Neutrophil (primary cell): ENCODE measurements at regions not wholly inside any gene's neighbourhood (a gene's known extent, or its start where the extent isn't known, plus 50 kb on each side); places are given as distances from the start of the nearest gene placed in this dataset.

Experiments used
- H3K27ac ChIP-seq: fragments of 200-600 bp; sonication (generic); 2 replicates; pipeline ENCODE4 v1.5.1; 2016; ENCODE audit warnings: mild to moderate bottlenecking, moderate library complexity
- H3K27me3 ChIP-seq: fragments of 200-600 bp; sonication (generic); 2 replicates; pipeline ENCODE4 v1.6.0; 2016; ENCODE audit warnings: mild to moderate bottlenecking
- H3K36me3 ChIP-seq: fragments of 200-600 bp; sonication (generic); 2 replicates; pipeline ENCODE4 v1.5.1; 2017
- H3K4me1 ChIP-seq, 2 experiments: fragments of 200-600 bp in 1 of 2; sonication (generic) in 1 of 2; 1 replicate in 1 of 2; 2 replicates in 1 of 2; pipeline versions ENCODE4 v1.5.1 to v1.6.1; 2013 to 2016; ENCODE audit warnings: low read depth in 1 of 2, low read length in 1 of 2, mild to moderate bottlenecking in 1 of 2, moderate library complexity in 1 of 2; ENCODE audit not compliant: control insufficient read depth in 1 of 2, insufficient read depth in 1 of 2
- H3K4me3 ChIP-seq, 2 experiments: fragments of 200-600 bp in 1 of 2; sonication (generic) in 1 of 2; 1 replicate in 1 of 2; 2 replicates in 1 of 2; pipeline ENCODE4 v1.5.1; 2013 to 2016; ENCODE audit warnings: low read depth in 1 of 2, low read length in 1 of 2, mild to moderate bottlenecking in 1 of 2, moderate library complexity in 1 of 2
- H3K9me3 ChIP-seq: fragments of 200-600 bp; sonication (generic); 2 replicates; pipeline ENCODE4 v1.5.1; 2016
- CTCF ChIP-seq: fragments of 200-600 bp; sonication (generic); IDR thresholded peaks from 2 replicates; pipeline ENCODE4 v1.5.1; 2016; ENCODE audit warnings: antibody characterized with exemption

DNA sequence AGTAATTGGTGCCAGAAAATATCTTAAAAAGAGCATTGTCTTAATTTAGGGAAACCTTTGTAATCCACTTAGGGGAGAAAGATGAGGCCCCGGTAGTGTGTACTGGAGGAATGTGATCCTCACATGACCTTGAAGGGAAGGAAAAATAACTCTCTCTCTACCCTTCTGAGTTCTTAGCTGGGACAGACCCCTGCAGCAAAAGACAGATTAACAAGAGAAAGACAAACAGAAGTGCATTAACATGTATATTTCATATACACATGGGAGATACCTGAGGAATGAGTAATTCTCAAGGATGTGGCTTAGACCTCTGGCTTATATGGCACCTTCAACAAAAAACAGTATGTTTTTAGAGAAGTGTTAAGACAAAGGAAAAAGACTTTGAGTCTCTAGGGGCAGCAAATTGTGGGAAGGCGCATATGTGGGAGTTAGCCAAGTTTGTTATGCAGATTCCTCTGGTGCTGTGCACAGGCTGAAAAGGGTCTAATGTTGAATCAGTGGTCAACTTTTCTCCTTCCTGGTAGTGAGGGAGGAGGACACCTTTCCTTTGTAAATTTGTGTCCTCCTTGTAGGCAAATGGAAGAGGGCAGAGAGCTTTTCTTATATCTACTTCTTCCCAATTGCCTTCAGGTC lies 138.8 kb downstream of the LRRC70 start:
- H3K36me3 ChIP-seq: no peaks in the 10 kb centered on the region
- H3K27ac ChIP-seq: no peak overlapping the region
- peaks cover 17 to 24% of the 10 kb centered on the region in 2 experiments for H3K4me1 ChIP-seq
- no peaks in the 10 kb centered on the region for H3K9me3 ChIP-seq
- no peaks in the 10 kb centered on the region for H3K27me3 ChIP-seq
- no peak for TF ChIP-seq CTCF
- H3K4me3 ChIP-seq: no peak overlapping the region

DNA sequence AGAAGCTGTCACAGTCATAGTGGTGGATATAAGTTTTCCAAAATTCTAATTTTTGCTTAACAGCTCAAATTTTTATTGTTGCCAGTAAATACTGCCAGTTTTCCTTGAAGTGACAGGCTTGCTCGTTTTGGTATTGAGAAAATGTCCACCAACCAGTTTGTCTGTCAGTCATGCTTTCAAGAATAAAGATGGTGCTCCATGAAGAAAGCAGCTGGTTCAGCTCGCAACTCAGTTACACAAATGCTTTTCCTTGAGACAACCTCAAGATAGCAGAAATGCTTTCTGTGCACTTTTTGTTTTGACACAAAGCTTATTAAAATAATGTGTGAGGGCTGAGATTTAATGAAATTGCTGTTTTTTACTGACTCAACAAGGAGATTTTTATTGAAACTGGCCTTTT lies 135.7 kb downstream of the LRRC70 start:
- no peaks in the 10 kb centered on the region for H3K9me3 ChIP-seq
- no peaks in the 10 kb centered on the region for H3K36me3 ChIP-seq
- no peak for TF ChIP-seq CTCF
- no peak overlapping the region for H3K4me3 ChIP-seq
- H3K27ac ChIP-seq: no peak overlapping the region
- H3K27me3 ChIP-seq: no peaks in the 10 kb centered on the region
- H3K4me1 ChIP-seq: peaks cover 0 to 3% of the 10 kb centered on the region in 2 experiments

- no peaks in the 10 kb centered on the region for H3K27me3 ChIP-seq
- no peak overlapping the region for H3K4me3 ChIP-seq
- no peaks in the 10 kb centered on the region for H3K36me3 ChIP-seq
- H3K27ac ChIP-seq: no peak overlapping the region
- no peaks in the 10 kb centered on the region for H3K4me1 ChIP-seq
- TF ChIP-seq CTCF: no peak
- H3K9me3 ChIP-seq: no peaks in the 10 kb centered on the region
Measured at GRCh38 chr5:62708481-62709325, 130.1 kb downstream of the LRRC70 start.

- Histone ChIP-seq H3K9me3 (no peaks in the 10 kb centered on the region), H3K4me1 (no peaks in the 10 kb centered on the region), H3K36me3 (no peaks in the 10 kb centered on the region), H3K4me3 (no peak overlapping the region), H3K27me3 (no peaks in the 10 kb centered on the region), H3K27ac (no peak overlapping the region)
- no peak for TF ChIP-seq CTCF
Measured at GRCh38 chr5:62707563-62707962, 128.9 kb downstream of the LRRC70 start.

- H3K36me3 ChIP-seq: no peaks in the 10 kb centered on the region
- no peak for TF ChIP-seq CTCF
- no peaks in the 10 kb centered on the region for H3K27me3 ChIP-seq
- no peak overlapping the region for H3K4me3 ChIP-seq
- H3K9me3 ChIP-seq: no peaks in the 10 kb centered on the region
- H3K27ac ChIP-seq: no peak overlapping the region
- no peaks in the 10 kb centered on the region for H3K4me1 ChIP-seq
Measured at GRCh38 chr5:62707131-62707530, 128.5 kb downstream of the LRRC70 start.
